GM21367 (cell line): ENCODE measurements at regions not wholly inside any gene's neighbourhood (a gene's known extent, or its start where the extent isn't known, plus 50 kb on each side); places are given as distances from the start of the nearest gene placed in this dataset.

ENCODE experiments used
- ATAC-seq: cut with Tn5 transposase; IDR thresholded peaks from one replicate; pipeline ENCODE4 v1.9.1; 2021; ENCODE audit not compliant: unreplicated experiment

- no peak for ATAC-seq
Observed at GRCh38 chr18:65567372-65567771, 183.4 kb upstream of the CDH7 start.

GRCh38 chr18:65548316-65548715, 202.5 kb upstream of the CDH7 start:
- ATAC-seq, result no peak

- ATAC-seq, result no peak
Observed at GRCh38 chr18:65547046-65547445, 203.8 kb upstream of the CDH7 start.

DNA sequence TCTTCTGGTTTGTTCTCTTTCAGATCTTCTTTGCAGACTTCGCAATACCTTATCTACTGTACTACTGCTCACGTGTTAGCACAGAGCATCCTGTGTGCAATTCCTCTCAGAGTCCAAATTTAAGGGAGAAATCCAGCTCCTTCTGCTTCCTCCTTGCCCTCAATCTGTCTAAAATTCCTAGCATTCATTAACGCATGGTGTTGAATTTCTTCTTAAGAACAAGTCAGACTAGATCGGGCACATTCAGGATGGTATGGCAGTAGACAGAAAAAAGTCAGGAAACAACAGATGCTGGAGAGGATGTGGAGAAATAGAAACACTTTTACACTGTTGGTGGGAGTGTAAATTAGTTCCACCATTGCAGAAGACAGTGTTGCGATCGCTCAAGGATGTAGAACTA, 206.1 kb upstream of the CDH7 start:
- no peak for ATAC-seq

DNA sequence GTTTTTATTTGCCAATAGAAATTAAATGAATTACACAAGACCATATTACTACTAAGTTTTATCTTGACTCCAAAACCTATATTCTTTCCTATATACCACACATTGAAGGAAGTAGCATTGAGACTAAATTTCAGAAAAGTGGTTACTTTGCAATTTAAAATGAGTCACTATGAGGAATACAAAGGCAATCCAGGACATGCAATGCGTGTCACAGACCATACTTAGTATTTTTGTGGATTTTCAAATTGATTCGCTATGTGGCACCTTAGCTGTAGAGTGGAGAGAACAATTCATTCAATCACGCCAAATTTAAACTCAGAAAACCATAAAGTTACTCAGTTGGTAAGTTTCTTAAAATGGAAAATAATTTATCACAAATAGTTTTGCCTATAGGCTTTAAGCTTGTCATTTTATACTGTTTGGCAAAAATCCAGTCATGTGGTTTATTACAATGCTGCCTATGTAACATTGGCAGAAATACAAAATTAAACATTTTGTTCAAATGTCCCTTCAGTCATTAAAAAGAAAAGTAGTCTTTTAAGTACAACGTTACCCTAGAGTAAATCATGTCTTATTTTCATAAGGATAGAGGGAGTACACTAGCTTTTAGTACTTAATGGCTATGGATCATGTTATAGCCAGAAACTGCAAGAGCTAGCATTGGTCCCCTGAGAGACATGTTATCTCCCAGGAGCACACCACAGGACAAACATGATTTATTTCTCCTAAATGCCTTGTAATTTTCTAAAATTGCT, 222.8 kb upstream of the CDH7 start:
- no peak for ATAC-seq

DNA sequence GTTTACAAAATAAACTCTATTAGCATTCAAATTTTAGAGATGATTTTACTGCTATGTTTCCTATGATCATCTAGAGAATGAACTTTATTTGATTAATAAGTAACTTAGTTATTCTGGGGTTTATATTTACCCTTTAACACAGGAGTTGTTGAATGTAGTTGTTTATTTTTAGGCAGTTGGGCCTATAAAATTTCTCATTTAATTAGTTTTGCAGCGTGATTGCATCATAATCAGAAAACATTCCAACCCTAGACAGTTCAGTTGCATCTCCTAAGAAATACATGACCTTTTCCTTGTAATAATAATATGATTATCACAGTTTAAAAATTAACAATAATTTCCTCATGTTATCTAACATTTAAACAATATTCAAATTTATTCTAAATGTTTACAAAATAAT, 224.7 kb upstream of the CDH7 start:
- ATAC-seq, result no peak

DNA sequence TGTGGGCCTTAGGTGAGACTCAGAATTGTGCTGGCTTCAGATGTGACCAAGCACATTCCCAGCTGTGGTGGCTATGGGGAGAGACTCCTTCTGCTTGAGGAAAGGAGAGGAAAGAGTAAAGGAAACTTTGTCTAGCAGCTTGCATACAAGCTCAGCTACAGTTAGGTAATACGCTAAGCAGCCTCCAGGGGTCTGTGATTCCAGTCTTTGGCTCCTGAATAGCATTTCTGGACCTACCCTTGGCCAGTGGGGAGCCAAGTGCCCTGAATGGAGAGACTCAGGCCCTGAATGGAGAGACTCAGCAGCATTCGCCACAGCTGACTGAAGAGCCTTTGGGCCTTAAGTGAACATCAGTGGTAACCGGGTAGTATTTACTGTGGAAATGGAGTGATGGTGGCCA, 227.4 kb upstream of the CDH7 start:
- no peak for ATAC-seq

DNA sequence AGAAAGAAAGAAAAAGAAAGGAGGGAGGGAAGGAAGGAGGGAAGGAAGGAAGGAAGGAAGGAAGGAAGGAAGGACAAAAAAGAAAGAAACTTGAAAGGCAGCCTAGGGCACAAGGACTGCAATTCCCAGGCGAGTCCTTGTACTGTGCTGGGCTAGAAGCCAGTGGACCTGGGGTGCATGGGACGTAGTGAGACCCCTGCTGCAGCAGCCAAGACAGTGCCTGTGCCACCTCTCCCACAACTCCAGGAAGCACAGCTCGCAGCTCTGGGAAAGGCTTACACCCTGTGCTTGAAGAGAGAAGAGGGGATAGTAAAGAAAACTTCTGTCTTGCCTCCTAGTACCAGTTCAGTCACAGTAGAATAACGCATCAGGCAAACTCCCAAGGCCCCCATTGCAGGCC, 227.9 kb upstream of the CDH7 start:
- no peak for ATAC-seq

DNA sequence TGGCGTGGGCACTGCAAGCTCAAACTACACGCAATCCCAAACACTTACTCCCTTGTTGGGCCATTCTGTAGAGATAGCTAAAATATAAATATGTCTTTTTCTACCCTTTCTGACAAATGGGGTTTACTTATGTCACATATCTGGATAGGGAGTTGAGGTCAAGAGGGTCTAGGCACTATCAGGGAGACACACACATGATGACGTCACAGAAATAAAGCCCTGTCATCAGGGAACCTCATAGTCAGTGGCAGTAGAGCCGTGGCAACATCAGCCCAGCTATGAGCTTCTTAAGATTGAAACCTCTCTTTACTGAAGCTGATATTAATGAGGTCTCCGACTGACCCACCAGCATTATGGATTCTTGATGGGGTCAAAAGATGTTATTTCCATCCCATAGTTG, 234.6 kb upstream of the CDH7 start:
- ATAC-seq, result no peak

DNA sequence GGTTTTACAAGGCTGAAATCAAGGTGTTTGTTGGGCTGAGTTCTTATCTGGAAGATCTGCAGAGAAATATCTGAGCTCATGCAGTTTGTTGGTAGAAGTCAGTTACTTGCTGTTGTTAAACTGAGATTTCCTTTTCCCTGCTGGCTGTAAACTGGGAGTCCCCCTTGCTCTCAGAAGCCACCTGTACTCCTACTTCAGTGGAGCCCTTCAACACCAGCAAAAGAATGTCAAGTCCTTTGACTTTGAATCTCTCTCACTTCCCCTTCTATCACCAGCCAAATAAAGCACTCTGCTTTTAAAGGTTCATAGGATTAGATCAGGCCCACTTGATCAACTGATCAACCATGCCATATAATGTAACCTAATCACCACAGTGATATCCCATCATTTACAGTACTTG, 252.2 kb upstream of the CDH7 start:
- ATAC-seq, result no peak

DNA sequence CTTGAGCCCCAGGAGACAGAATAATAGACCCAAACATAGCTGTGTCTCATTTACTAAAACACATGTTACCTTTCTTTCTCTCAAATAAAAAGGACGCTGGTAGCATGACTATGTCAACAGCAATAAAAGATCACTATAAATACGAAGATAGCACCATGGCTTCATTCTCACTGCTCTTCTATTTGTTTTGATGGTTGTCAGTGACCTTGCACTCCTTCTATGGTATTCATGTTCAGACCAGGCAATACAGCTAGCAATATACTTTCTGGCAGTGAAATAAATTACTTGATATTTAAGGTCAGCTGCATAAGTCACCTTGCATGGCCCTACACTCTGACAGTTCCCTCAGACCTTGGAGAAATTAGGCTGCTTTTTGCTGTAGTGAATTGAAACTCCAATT, 263.2 kb upstream of the CDH7 start:
- no peak for ATAC-seq

GRCh38 chr18:65477455-65477854, 273.4 kb upstream of the CDH7 start:
- ATAC-seq, result no peak

- ATAC-seq, result no peak
Observed at GRCh38 chr18:65468881-65469280, 281.9 kb upstream of the CDH7 start.

GRCh38 chr18:65464361-65464760, 286.5 kb upstream of the CDH7 start:
- ATAC-seq, result no peak

- no peak for ATAC-seq
Observed at GRCh38 chr18:65459741-65460140, 291.1 kb upstream of the CDH7 start.

- no peak for ATAC-seq
Observed at GRCh38 chr18:65458871-65459270, 291.9 kb upstream of the CDH7 start.

- ATAC-seq, result no peak
Observed at GRCh38 chr18:65439188-65439587, 311.6 kb upstream of the CDH7 start.

GRCh38 chr18:65436430-65436829, 314.4 kb upstream of the CDH7 start:
- ATAC-seq, result no peak

DNA sequence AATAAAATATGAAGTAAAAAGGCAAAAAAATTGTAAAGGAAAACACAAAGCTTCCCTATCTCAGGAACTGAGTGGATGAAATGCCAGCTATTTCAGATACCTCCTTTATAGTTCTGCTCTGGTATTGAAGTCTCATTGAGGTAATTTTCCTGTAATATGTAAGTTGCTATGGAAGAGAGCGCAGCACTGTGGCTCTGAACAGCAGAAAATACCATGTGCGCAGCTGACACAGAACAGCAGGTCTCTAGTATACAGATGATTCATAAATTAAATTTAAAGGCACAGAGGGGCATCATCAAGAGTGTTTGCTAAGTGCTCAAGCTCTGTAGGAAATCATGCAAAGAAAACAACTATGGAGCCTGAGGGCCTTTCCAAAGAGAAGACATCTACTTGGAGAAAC, 315.3 kb upstream of the CDH7 start:
- ATAC-seq, result no peak

GRCh38 chr18:65429601-65430000, 321.2 kb upstream of the CDH7 start:
- no peak for ATAC-seq

DNA sequence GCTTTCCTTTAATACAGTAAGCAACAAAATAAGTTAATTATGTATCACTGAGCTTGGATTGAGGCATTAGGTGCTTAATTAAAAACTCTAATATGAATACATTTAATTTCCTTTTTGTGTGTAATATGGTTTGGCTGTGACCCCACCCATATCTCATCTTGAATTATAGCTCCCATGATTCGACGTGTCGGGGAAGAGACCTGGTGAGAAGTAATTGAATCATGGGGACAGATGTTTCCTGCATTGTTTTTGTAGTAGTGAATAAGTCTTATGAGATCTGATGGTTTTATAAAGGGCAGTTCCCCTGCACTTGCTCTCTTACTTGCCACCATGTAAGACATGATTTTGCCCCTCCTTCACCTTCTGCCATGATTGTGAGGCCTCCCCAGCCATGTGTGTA, 325.4 kb upstream of the CDH7 start:
- no peak for ATAC-seq

GRCh38 chr18:65423776-65424175, 327.0 kb upstream of the CDH7 start:
- no peak for ATAC-seq

GRCh38 chr18:65422544-65423136, 328.2 kb upstream of the CDH7 start:
- no peak for ATAC-seq
